HepG2 (cell line): ENCODE measurements at regions not wholly inside any gene's neighbourhood (a gene's known extent, or its start where the extent isn't known, plus 50 kb on each side); places are given as distances from the start of the nearest gene placed in this dataset.
A peak's percentile ranks its signal among the peaks of the same experiment; 100 is the strongest.

Experiments
- CBX2 ChIP-seq, 2 experiments: fragments of 200-600 bp in 1 of 2; sonication (generic); formaldehyde crosslinking in 1 of 2; IDR thresholded peaks; 2 replicates each; pipeline versions ENCODE4 v1.7.0 to v1.8.1; 2018 to 2022; ENCODE audit warnings: low read depth in 2 of 2, low read length in 1 of 2, mild to moderate bottlenecking in 1 of 2, missing genetic modification reagents in 1 of 2
- CCDC6 ChIP-seq: sonication (generic); formaldehyde crosslinking; IDR thresholded peaks from 2 replicates; pipeline ENCODE4 v1.8.1; 2022; ENCODE audit warnings: mild to moderate bottlenecking, missing genetic modification reagents, moderate library complexity
- CEBPB ChIP-seq: IDR thresholded peaks from 2 replicates; pipeline ENCODE4 v1.6.1; 2011; ENCODE audit warnings: low read depth, low read length, improper control_type of control experiment, borderline replicate concordance
- CREM ChIP-seq, 2 experiments: sonication (generic) in 1 of 2; formaldehyde crosslinking in 1 of 2; IDR thresholded peaks; 2 replicates each; pipeline versions ENCODE4 v1.4.0 to v1.6.1; 2016 to 2020; ENCODE audit warnings: antibody characterized with exemption in 1 of 2, mild to moderate bottlenecking in 1 of 2, missing genetic modification reagents in 1 of 2
- DZIP1 ChIP-seq: sonication (generic); formaldehyde crosslinking; IDR thresholded peaks from 2 replicates; pipeline ENCODE4 v1.5.0; 2020; ENCODE audit warnings: mild to moderate bottlenecking, missing genetic modification reagents
- EHMT2 ChIP-seq: fragments of 200-600 bp; sonication (generic); IDR thresholded peaks from 2 replicates; pipeline ENCODE4 v1.7.0; 2017; ENCODE audit warnings: antibody characterized with exemption, low read depth, low read length, borderline replicate concordance
- ETS1 ChIP-seq: sonication (generic); formaldehyde crosslinking; IDR thresholded peaks from 2 replicates; pipeline ENCODE4 v1.4.0; 2020; ENCODE audit warnings: missing genetic modification reagents
- FOXA1 ChIP-seq, 2 experiments: fragments of 450-650 bp in 1 of 2; sonication (generic) in 1 of 2; formaldehyde crosslinking in 1 of 2; IDR thresholded peaks; 2 replicates each; pipeline versions ENCODE4 v1.4.0 to v1.6.1; 2016 to 2020; ENCODE audit warnings: missing genetic modification reagents in 1 of 2
- FOXK2 ChIP-seq: fragments of 450-650 bp; IDR thresholded peaks from 2 replicates; pipeline ENCODE4 v1.6.1; 2016
- GTF3A ChIP-seq: sonication (generic); formaldehyde crosslinking; conservative IDR thresholded peaks from 2 replicates; pipeline ENCODE4 v1.4.0; 2020; ENCODE audit warnings: mild to moderate bottlenecking, missing genetic modification reagents
- HIC2 ChIP-seq: sonication (generic); formaldehyde crosslinking; IDR thresholded peaks from 2 replicates; pipeline ENCODE4 v1.9.0; 2022; ENCODE audit warnings: low read depth, missing genetic modification reagents
- HINFP ChIP-seq: sonication (generic); formaldehyde crosslinking; IDR thresholded peaks from 2 replicates; pipeline ENCODE4 v1.4.0; 2020; ENCODE audit warnings: low read depth, mild to moderate bottlenecking, missing genetic modification reagents
- KAT2B ChIP-seq: fragments of 150-350 bp; IDR thresholded peaks from 2 replicates; pipeline ENCODE4 v1.6.1; 2014; ENCODE audit warnings: low read depth, low read length, borderline replicate concordance
- KDM3A ChIP-seq: IDR thresholded peaks from 2 replicates; pipeline ENCODE4 v1.6.1; 2018; ENCODE audit warnings: low read depth, missing compliant biosample characterization
- MED13 ChIP-seq: sonication (generic); formaldehyde crosslinking; IDR thresholded peaks from 2 replicates; pipeline ENCODE4 v1.5.0; 2020; ENCODE audit warnings: missing genetic modification reagents
- MTA3 ChIP-seq: sonication (generic); formaldehyde crosslinking; IDR thresholded peaks from 2 replicates; pipeline ENCODE4 v1.4.0; 2020; ENCODE audit warnings: missing genetic modification reagents
- POLR2AphosphoS2 ChIP-seq: IDR thresholded peaks from 2 replicates; pipeline ENCODE4 v1.6.1; 2011; ENCODE audit warnings: low read depth, low read length, improper control_type of control experiment
- SIX1 ChIP-seq: sonication (generic); formaldehyde crosslinking; IDR thresholded peaks from 2 replicates; pipeline ENCODE4 v1.4.0; 2020; ENCODE audit warnings: missing genetic modification reagents, borderline replicate concordance
- ZNF143 ChIP-seq: sonication (generic); formaldehyde crosslinking; IDR thresholded peaks from 2 replicates; pipeline ENCODE4 v1.4.0; 2020; ENCODE audit warnings: missing genetic modification reagents
- ZNF343 ChIP-seq: sonication (generic); formaldehyde crosslinking; IDR thresholded peaks from 2 replicates; pipeline ENCODE4 v1.4.0; 2020; ENCODE audit warnings: mild to moderate bottlenecking, missing genetic modification reagents
- ZNF460 ChIP-seq: sonication (generic); formaldehyde crosslinking; IDR thresholded peaks from 2 replicates; pipeline ENCODE4 v1.5.1; 2020; ENCODE audit warnings: missing genetic modification reagents, mild to moderate bottlenecking, borderline replicate concordance
- ZNF484 ChIP-seq: sonication (generic); formaldehyde crosslinking; IDR thresholded peaks from 2 replicates; pipeline ENCODE4 v1.5.1; 2020; ENCODE audit warnings: mild to moderate bottlenecking, low read depth, missing genetic modification reagents, borderline replicate concordance
- ZNF678 ChIP-seq: sonication (generic); formaldehyde crosslinking; IDR thresholded peaks from 2 replicates; pipeline ENCODE4 v1.4.0; 2020; ENCODE audit warnings: mild to moderate bottlenecking, missing genetic modification reagents
- ZSCAN12 ChIP-seq: sonication (generic); formaldehyde crosslinking; IDR thresholded peaks from 2 replicates; pipeline ENCODE4 v1.9.0; 2021; ENCODE audit warnings: mild to moderate bottlenecking, missing genetic modification reagents

- TF ChIP-seq HIC2 (CRISPR knock-in tag) (no peak), GTF3A (CRISPR knock-in tag) (no peak), FOXA1 (IDR thresholded peaks at IDR 0.05) (peak; percentile 41; the same call in 1 of the 2 replicates), FOXA1 (CRISPR knock-in tag; IDR thresholded peaks at IDR 0.05) (peak; percentile 73), EHMT2 (no peak), CREM (IDR thresholded peaks at IDR 0.05) (no peak), CREM (CRISPR knock-in tag; IDR thresholded peaks at IDR 0.05) (no peak), CCDC6 (no peak), ZNF678 (CRISPR knock-in tag) (no peak), ZNF143 (no peak), SIX1 (CRISPR knock-in tag) (no peak), HINFP (CRISPR knock-in tag) (no peak), ZNF484 (CRISPR knock-in tag) (no peak), MED13 (CRISPR knock-in tag) (no peak), POLR2AphosphoS2 (no peak), CBX2 (IDR thresholded peaks at IDR 0.05; ENCODE audit: low read depth, low read length) (no peak), CBX2 (CRISPR knock-in tag; IDR thresholded peaks at IDR 0.05; ENCODE audit: low read depth) (no peak), FOXK2 (peak; percentile 81), ZNF343 (no peak), KAT2B (no peak), KDM3A (CRISPR knock-in tag) (no peak), ZNF460 (CRISPR knock-in tag) (no peak), MTA3 (CRISPR knock-in tag) (no peak), DZIP1 (CRISPR knock-in tag) (no peak), ETS1 (no peak), CEBPB (peak; percentile 96), ZSCAN12 (CRISPR knock-in tag) (no peak)
These were observed 239.6 kb upstream of the FGGY start (continued) for GRCh38 chr1:59057211-59057694.
